Cardiac fibroblast (primary cell): ENCODE measurements at regions not wholly inside any gene's neighbourhood (a gene's known extent, or its start where the extent isn't known, plus 50 kb on each side); places are given as distances from the start of the nearest gene placed in this dataset.
"Not testable (repeated sequence)": the region's sequence is repeated elsewhere in the genome, so short reads cannot be mapped to it uniquely, and the experiment has no call there.

Experiments used
- DNase-seq, 2 donors: peaks; one replicate each; pipeline versions ENCODE4 v3.0.0 to v3.0.0-alpha.2; 2010; ENCODE audit warnings: low read depth in 2 of 2
- H3K4me3 ChIP-seq, 2 donors: replicated peaks in 1 of 2; 1 replicate in 1 of 2; 2 replicates in 1 of 2; pipeline ENCODE4 v1.5.1; 2011; ENCODE audit warnings: low read depth in 2 of 2, low read length in 2 of 2, mild to moderate bottlenecking in 2 of 2, moderate library complexity in 1 of 2
- CTCF ChIP-seq: IDR thresholded peaks from one replicate; pipeline ENCODE4 v1.5.1; 2011; ENCODE audit warnings: low read depth, mild to moderate bottlenecking, low read length, inconsistent platforms

DNA sequence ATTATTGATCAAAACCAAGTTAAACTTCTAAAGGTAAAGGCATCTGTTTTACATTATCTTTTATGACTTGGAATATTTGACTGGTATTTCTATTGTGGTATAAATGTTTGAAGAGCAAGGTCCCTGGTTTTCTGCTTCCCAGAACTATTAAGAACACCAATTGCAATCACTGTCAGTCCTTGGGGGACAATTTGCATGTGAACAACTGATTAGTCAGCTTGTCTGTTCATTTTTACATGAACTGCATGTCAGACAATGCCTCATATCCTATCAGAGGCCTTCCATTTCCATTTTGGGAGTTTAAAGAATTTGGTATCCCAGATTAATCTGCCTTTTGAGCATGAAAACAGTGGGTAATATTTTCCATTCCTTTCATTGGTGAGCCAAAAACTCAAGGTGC is 654.9 kb upstream of the USP24 start:
- H3K4me3 ChIP-seq, result no peak overlapping the region
- DNase-seq, result peak in 1 of 2 donors; percentile 43
- no peak for TF ChIP-seq CTCF

DNA sequence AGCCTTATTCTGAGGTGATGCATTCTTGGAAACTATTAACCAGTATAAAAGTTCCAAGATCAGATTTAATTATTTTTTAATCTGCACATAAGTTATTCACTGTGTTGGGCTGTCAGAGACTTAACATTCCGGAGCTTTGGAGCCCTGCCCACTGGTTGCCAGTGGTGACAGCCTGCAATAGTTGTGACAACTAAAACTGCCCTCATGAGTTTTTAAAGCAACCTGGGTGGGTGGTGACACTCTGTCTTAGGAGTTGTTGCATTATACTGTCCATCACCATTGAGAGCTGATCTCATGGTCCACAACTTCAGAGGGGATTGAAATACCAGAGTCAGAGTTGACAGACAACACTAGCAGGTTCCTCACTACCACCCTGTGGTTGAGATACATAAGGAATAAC is 653.9 kb upstream of the USP24 start:
- DNase-seq, result peak in 1 of 2 donors; percentile 48
- TF ChIP-seq CTCF, result no peak
- H3K4me3 ChIP-seq, result no peak overlapping the region

- peak; percentile 15 to 25 for DNase-seq
- no peak overlapping the region for H3K4me3 ChIP-seq
- no peak for TF ChIP-seq CTCF
Observed at GRCh38 chr1:55868026-55868425, 652.9 kb upstream of the USP24 start.

- no peak overlapping the region for H3K4me3 ChIP-seq
- TF ChIP-seq CTCF, result no peak
- DNase-seq, result peak in 1 of 2 donors; percentile 25
Observed at GRCh38 chr1:55867304-55867843, 652.2 kb upstream of the USP24 start.

- DNase-seq, H3K4me3 ChIP-seq: not testable (repeated sequence)
Observed at GRCh38 chr1:55865778-55866177, 650.6 kb upstream of the USP24 start.

DNA sequence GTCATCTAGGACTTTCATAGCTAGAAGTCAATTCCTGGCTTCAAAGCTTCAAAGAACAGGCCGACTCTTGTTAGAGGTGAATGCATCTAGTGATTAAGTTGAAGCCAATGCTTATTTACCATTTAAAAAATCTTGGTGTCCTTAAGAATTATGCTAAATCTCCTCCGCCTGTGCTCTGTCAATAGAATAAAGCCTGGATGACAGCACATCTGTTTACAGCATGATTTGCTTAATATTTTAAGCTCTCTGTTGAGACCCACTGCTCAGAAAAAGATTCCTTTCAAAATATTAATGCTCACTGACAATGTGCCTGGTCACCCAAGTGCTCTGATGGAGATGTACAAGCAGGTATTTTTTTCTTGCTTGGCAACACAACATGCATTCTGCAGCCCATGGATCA is 649.1 kb upstream of the USP24 start:
- no peak overlapping the region for H3K4me3 ChIP-seq
- no peak for DNase-seq
- no peak for TF ChIP-seq CTCF

DNA sequence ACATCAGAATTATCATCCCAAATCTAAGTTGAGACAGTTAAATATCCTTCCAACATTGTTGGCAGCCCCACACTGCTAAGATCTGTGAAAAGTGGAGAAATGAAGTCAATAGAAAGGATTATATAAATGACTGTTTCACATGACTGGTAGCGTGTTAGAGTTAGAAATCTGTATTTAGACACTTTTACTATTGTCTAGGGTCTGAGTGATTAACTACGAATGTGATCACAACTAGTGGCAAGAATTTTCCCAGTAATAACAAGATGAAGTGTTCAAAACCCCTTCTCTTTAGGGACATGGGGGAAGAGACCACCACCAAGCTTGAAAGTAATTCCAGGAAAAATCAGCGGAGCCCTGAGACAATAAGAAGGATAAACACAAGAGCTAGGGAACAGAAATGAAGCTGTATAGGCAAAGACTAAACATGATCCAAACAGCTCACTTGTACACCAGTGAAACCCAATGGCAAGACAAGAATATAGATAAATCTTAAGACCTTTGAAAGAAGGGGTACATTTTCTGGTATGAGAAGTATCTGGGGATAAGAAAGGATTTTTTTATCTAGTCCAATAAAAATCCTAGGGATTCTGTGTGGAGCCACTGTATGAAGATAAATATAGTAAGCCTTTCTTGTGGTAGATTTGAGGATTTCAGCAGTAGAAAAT is 646.6 kb upstream of the USP24 start:
- TF ChIP-seq CTCF, result no peak
- no peak for DNase-seq
- no peak overlapping the region for H3K4me3 ChIP-seq
